Ovary (tissue), 3 donors: ENCODE measurements at regions not wholly inside any gene's neighbourhood (a gene's known extent, or its start where the extent isn't known, plus 50 kb on each side); places are given as distances from the start of the nearest gene placed in this dataset.

ENCODE experiments used
- CTCF ChIP-seq, 3 donors: fragments of 450-650 bp in 2 of 3; fragments of 200-600 bp in 1 of 3; IDR thresholded peaks; one replicate each; pipeline versions ENCODE4 v1.5.1 to v1.8.0; 2016 to 2022; ENCODE audit warnings: antibody characterized with exemption in 3 of 3, mild to moderate bottlenecking in 1 of 3
- POLR2A ChIP-seq: fragments of 450-650 bp; IDR thresholded peaks from one replicate; pipeline ENCODE4 v1.6.1; 2017; ENCODE audit warnings: antibody characterized with exemption, mild to moderate bottlenecking, moderate library complexity
- donor health status: DM: no; HTN: no; CAD: no.

GRCh38 chr9:23496489-23497136, 329.4 kb downstream of the ELAVL2 start:
- TF ChIP-seq CTCF (IDR thresholded peaks at IDR 0.05) (no peak), POLR2A (no peak)
